ENCODE measurements at regions not wholly inside any gene's neighbourhood (a gene's known extent, or its start where the extent isn't known, plus 50 kb on each side); places are given as distances from the start of the nearest gene placed in this dataset.

- Histone ChIP-seq H3K36me3 (ENCODE audit: insufficient read depth, low read length) (no peaks in the 10 kb centered on the region), H3K4me1 (ENCODE audit: insufficient read depth, low read length) (no peaks in the 10 kb centered on the region), H3K4me3 (ENCODE audit: low read length) (no peak overlapping the region), H3K9me3 (ENCODE audit: low read length) (no peaks in the 10 kb centered on the region), H3K27ac (ENCODE audit: low read depth, low read length) (no peak overlapping the region), H3K27me3 (ENCODE audit: insufficient read depth, low read length, poor library complexity, severe bottlenecking) (no peaks in the 10 kb centered on the region)
- H3K9me3 Mint-ChIP-seq, result no peaks in the 10 kb centered on the region
- no peak overlapping the region for H3K4me3 Mint-ChIP-seq
- H3K27me3 Mint-ChIP-seq, result no peaks in the 10 kb centered on the region
- H3K4me1 Mint-ChIP-seq, result no peaks in the 10 kb centered on the region
- ChIA-PET CTCF (no interaction called here), POLR2A (no interaction called here)
- no peaks in the 10 kb centered on the region for H3K36me3 Mint-ChIP-seq
- H3K27ac Mint-ChIP-seq, result no peak overlapping the region
- no peak for DNase-seq
Observed at GRCh38 chr20:60361761-60362395, 403.7 kb downstream of the CDH26 start.

GRCh38 chr20:60362531-60362930, 404.3 kb downstream of the CDH26 start:
- POLR2A ChIA-PET, result no interaction called here
- CTCF ChIA-PET, result no interaction called here
- no peaks in the 10 kb centered on the region for H3K36me3 ChIP-seq (ENCODE audit: insufficient read depth, low read length)
- H3K4me3 ChIP-seq (ENCODE audit: low read length), result no peak overlapping the region
- no peak for DNase-seq
- H3K27me3 ChIP-seq (ENCODE audit: insufficient read depth, low read length, poor library complexity, severe bottlenecking), result no peaks in the 10 kb centered on the region
- no peak overlapping the region for H3K27ac ChIP-seq (ENCODE audit: low read depth, low read length)
- H3K4me1 Mint-ChIP-seq, result no peaks in the 10 kb centered on the region
- no peak overlapping the region for H3K4me3 Mint-ChIP-seq
- H3K27ac Mint-ChIP-seq, result no peak overlapping the region
- H3K9me3 ChIP-seq (ENCODE audit: low read length), result no peaks in the 10 kb centered on the region
- no peaks in the 10 kb centered on the region for H3K36me3 Mint-ChIP-seq
- H3K27me3 Mint-ChIP-seq, result peaks cover 0 to under 1% of the 10 kb centered on the region in 2 donors
- H3K4me1 ChIP-seq (ENCODE audit: insufficient read depth, low read length), result no peaks in the 10 kb centered on the region
- H3K9me3 Mint-ChIP-seq, result no peaks in the 10 kb centered on the region

- Histone ChIP-seq H3K4me1 (ENCODE audit: insufficient read depth, low read length) (no peaks in the 10 kb centered on the region), H3K36me3 (ENCODE audit: insufficient read depth, low read length) (no peaks in the 10 kb centered on the region), H3K4me3 (ENCODE audit: low read length) (no peak overlapping the region), H3K27ac (ENCODE audit: low read depth, low read length) (no peak overlapping the region), H3K9me3 (ENCODE audit: low read length) (no peaks in the 10 kb centered on the region), H3K27me3 (ENCODE audit: insufficient read depth, low read length, poor library complexity, severe bottlenecking) (no peaks in the 10 kb centered on the region)
- H3K4me3 Mint-ChIP-seq, result no peak overlapping the region
- ChIA-PET CTCF (no interaction called here), POLR2A (no interaction called here)
- H3K4me1 Mint-ChIP-seq, result no peaks in the 10 kb centered on the region
- DNase-seq, result no peak
- no peak overlapping the region for H3K27ac Mint-ChIP-seq
- H3K27me3 Mint-ChIP-seq, result peaks cover 0 to 2% of the 10 kb centered on the region in 2 donors
- H3K36me3 Mint-ChIP-seq, result no peaks in the 10 kb centered on the region
- no peaks in the 10 kb centered on the region for H3K9me3 Mint-ChIP-seq
Observed at GRCh38 chr20:60363698-60364097, 405.5 kb downstream of the CDH26 start.

- Mint-ChIP-seq H3K4me3 (no peak overlapping the region), H3K36me3 (no peaks in the 10 kb centered on the region), H3K27me3 (peaks cover 0 to 2% of the 10 kb centered on the region in 2 donors), H3K4me1 (no peaks in the 10 kb centered on the region), H3K9me3 (no peaks in the 10 kb centered on the region), H3K27ac (no peak overlapping the region)
- H3K27me3 ChIP-seq (ENCODE audit: insufficient read depth, low read length, poor library complexity, severe bottlenecking), result no peaks in the 10 kb centered on the region
- H3K4me3 ChIP-seq (ENCODE audit: low read length), result no peak overlapping the region
- H3K36me3 ChIP-seq (ENCODE audit: insufficient read depth, low read length), result no peaks in the 10 kb centered on the region
- CTCF ChIA-PET, result no interaction called here
- no peaks in the 10 kb centered on the region for H3K4me1 ChIP-seq (ENCODE audit: insufficient read depth, low read length)
- H3K27ac ChIP-seq (ENCODE audit: low read depth, low read length), result no peak overlapping the region
- POLR2A ChIA-PET, result no interaction called here
- DNase-seq, result no peak
- H3K9me3 ChIP-seq (ENCODE audit: low read length), result no peaks in the 10 kb centered on the region
Observed at GRCh38 chr20:60365064-60365666, 406.9 kb downstream of the CDH26 start.

- H3K27me3 ChIP-seq (ENCODE audit: insufficient read depth, low read length, poor library complexity, severe bottlenecking), result no peaks in the 10 kb centered on the region
- no peaks in the 10 kb centered on the region for H3K9me3 ChIP-seq (ENCODE audit: low read length)
- H3K4me1 Mint-ChIP-seq, result no peaks in the 10 kb centered on the region
- H3K4me1 ChIP-seq (ENCODE audit: insufficient read depth, low read length), result no peaks in the 10 kb centered on the region
- ChIA-PET CTCF (no interaction called here), POLR2A (no interaction called here)
- H3K36me3 Mint-ChIP-seq, result no peaks in the 10 kb centered on the region
- no peak overlapping the region for H3K27ac ChIP-seq (ENCODE audit: low read depth, low read length)
- H3K4me3 ChIP-seq (ENCODE audit: low read length), result no peak overlapping the region
- peaks cover 0 to 2% of the 10 kb centered on the region in 2 donors for H3K27me3 Mint-ChIP-seq
- DNase-seq, result no peak
- H3K9me3 Mint-ChIP-seq, result no peaks in the 10 kb centered on the region
- no peaks in the 10 kb centered on the region for H3K36me3 ChIP-seq (ENCODE audit: insufficient read depth, low read length)
- H3K27ac Mint-ChIP-seq, result peak overlapping the region in 1 of 8 donors; percentile 2
- H3K4me3 Mint-ChIP-seq, result no peak overlapping the region
Observed at GRCh38 chr20:60365882-60366281, 407.7 kb downstream of the CDH26 start.

- no peaks in the 10 kb centered on the region for H3K4me1 ChIP-seq (ENCODE audit: insufficient read depth, low read length)
- H3K27me3 ChIP-seq (ENCODE audit: insufficient read depth, low read length, poor library complexity, severe bottlenecking), result no peaks in the 10 kb centered on the region
- H3K4me3 Mint-ChIP-seq, result no peak overlapping the region
- POLR2A ChIA-PET, result no interaction called here
- H3K27ac Mint-ChIP-seq, result no peak overlapping the region
- H3K27me3 Mint-ChIP-seq, result peaks cover 2 to 13% of the 10 kb centered on the region in 2 donors
- DNase-seq, result no peak
- H3K4me3 ChIP-seq (ENCODE audit: low read length), result no peak overlapping the region
- H3K9me3 Mint-ChIP-seq, result no peaks in the 10 kb centered on the region
- no peaks in the 10 kb centered on the region for H3K4me1 Mint-ChIP-seq
- H3K9me3 ChIP-seq (ENCODE audit: low read length), result no peaks in the 10 kb centered on the region
- no peaks in the 10 kb centered on the region for H3K36me3 ChIP-seq (ENCODE audit: insufficient read depth, low read length)
- no peak overlapping the region for H3K27ac ChIP-seq (ENCODE audit: low read depth, low read length)
- CTCF ChIA-PET, result no interaction called here
- H3K36me3 Mint-ChIP-seq, result no peaks in the 10 kb centered on the region
Observed at GRCh38 chr20:60371384-60371783, 413.2 kb downstream of the CDH26 start.

- no peaks in the 10 kb centered on the region for H3K9me3 ChIP-seq (ENCODE audit: low read length)
- POLR2A ChIA-PET, result no interaction called here
Observed at GRCh38 chr20:60372275-60372674, 414.1 kb downstream of the CDH26 start.

GRCh38 chr20:60372822-60373221, 414.6 kb downstream of the CDH26 start:
- Mint-ChIP-seq H3K4me3 (no peak overlapping the region), H3K36me3 (no peaks in the 10 kb centered on the region), H3K4me1 (no peaks in the 10 kb centered on the region), H3K27ac (no peak overlapping the region), H3K9me3 (no peaks in the 10 kb centered on the region), H3K27me3 (peaks cover 2 to 20% of the 10 kb centered on the region in 2 donors)
- Histone ChIP-seq H3K27ac (ENCODE audit: low read depth, low read length) (no peak overlapping the region), H3K4me1 (ENCODE audit: insufficient read depth, low read length) (no peaks in the 10 kb centered on the region), H3K36me3 (ENCODE audit: insufficient read depth, low read length) (no peaks in the 10 kb centered on the region), H3K4me3 (ENCODE audit: low read length) (no peak overlapping the region), H3K9me3 (ENCODE audit: low read length) (no peaks in the 10 kb centered on the region), H3K27me3 (ENCODE audit: insufficient read depth, low read length, poor library complexity, severe bottlenecking) (no peaks in the 10 kb centered on the region)
- POLR2A ChIA-PET, result no interaction called here
- CTCF ChIA-PET, result no interaction called here
- DNase-seq, result no peak

More at GRCh38 chr20:60372275-60372674, 414.1 kb downstream of the CDH26 start:
- H3K27ac Mint-ChIP-seq, result no peak overlapping the region
- CTCF ChIA-PET, result no interaction called here
- H3K4me1 ChIP-seq (ENCODE audit: insufficient read depth, low read length), result no peaks in the 10 kb centered on the region
- no peaks in the 10 kb centered on the region for H3K4me1 Mint-ChIP-seq
- DNase-seq, result no peak
- no peak overlapping the region for H3K4me3 Mint-ChIP-seq
- peaks cover 4 to 20% of the 10 kb centered on the region in 2 donors for H3K27me3 Mint-ChIP-seq
- no peak overlapping the region for H3K27ac ChIP-seq (ENCODE audit: low read depth, low read length)
- no peaks in the 10 kb centered on the region for H3K36me3 Mint-ChIP-seq
- no peaks in the 10 kb centered on the region for H3K9me3 Mint-ChIP-seq
- H3K4me3 ChIP-seq (ENCODE audit: low read length), result no peak overlapping the region
- no peaks in the 10 kb centered on the region for H3K27me3 ChIP-seq (ENCODE audit: insufficient read depth, low read length, poor library complexity, severe bottlenecking)
- H3K36me3 ChIP-seq (ENCODE audit: insufficient read depth, low read length), result no peaks in the 10 kb centered on the region
